ENCODE measurements at regions not wholly inside any gene's neighbourhood (a gene's known extent, or its start where the extent isn't known, plus 50 kb on each side); places are given as distances from the start of the nearest gene placed in this dataset.

- no peaks in the 10 kb centered on the region for H3K79me2 ChIP-seq (ENCODE audit: low read depth)
- H3F3A ChIP-seq (ENCODE audit: insufficient read depth, low read depth): no peaks in the 10 kb centered on the region
- BruUV-seq (replicated peaks): no TSS peak
- no peaks in the 10 kb centered on the region for H4K20me1 ChIP-seq (ENCODE audit: insufficient read depth)
- H3K27me3 ChIP-seq (ENCODE audit: insufficient read depth, low read depth): no peaks in the 10 kb centered on the region
- POLR2A ChIA-PET (ENCODE audit: unreplicated experiment): no interaction called here
- no peaks in the 10 kb centered on the region for H3K4me1 ChIP-seq (replicated peaks; ENCODE audit: insufficient read depth)
- H3K27ac ChIP-seq: no peak overlapping the region
- H3K36me3 ChIP-seq (ENCODE audit: low read depth): no peaks in the 10 kb centered on the region
- no peak overlapping the region for H3K4me2 ChIP-seq
- CTCF ChIA-PET: no interaction called here
- no peak overlapping the region for H3K4me3 ChIP-seq
- H2AFZ ChIP-seq: no peak overlapping the region
- H3K9me2 ChIP-seq (ENCODE audit: insufficient read depth): no peaks in the 10 kb centered on the region
- intact Hi-C loops (cut with micrococcal nuclease; ENCODE audit: unreplicated experiment): no loop called here
- H3K9me3 ChIP-seq (ENCODE audit: insufficient read depth, low read depth): no peaks in the 10 kb centered on the region
- TF ChIP-seq CTCF (conservative IDR thresholded peaks at IDR 0.05) (no peak), EZH2 (IDR thresholded peaks at IDR 0.05; ENCODE audit: low read depth) (no peak)
- DNase-seq: no peak
Measured at GRCh38 chr2:188811522-188811921, 162.7 kb upstream of the COL3A1 start.

DNA sequence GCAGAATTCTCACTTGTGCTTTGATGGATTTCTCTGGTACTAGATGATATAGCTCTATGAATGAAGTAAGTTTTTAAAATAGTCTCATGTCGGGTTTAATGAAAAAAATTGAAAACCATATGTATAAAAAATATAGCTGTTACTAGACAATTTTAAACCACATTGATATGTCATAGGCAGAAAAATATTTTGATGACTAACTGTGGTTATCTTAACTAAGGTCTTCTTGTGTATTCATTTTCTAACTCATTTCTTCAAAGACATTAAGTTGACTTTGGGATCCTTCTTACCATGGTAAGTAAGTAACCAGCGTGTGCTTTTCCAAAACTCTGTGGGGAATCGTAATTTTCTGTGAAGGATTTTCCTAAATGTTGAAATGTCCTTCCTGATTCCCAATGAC, 160.9 kb upstream of the COL3A1 start:
- H3K79me2 ChIP-seq (ENCODE audit: low read depth): no peaks in the 10 kb centered on the region
- H3K4me2 ChIP-seq: no peak overlapping the region
- H3K4me1 ChIP-seq (replicated peaks; ENCODE audit: insufficient read depth): no peaks in the 10 kb centered on the region
- no peaks in the 10 kb centered on the region for H3K36me3 ChIP-seq (ENCODE audit: low read depth)
- H3K27ac ChIP-seq: no peak overlapping the region
- POLR2A ChIA-PET (ENCODE audit: unreplicated experiment): no interaction called here
- no peak overlapping the region for H3K4me3 ChIP-seq
- no peak overlapping the region for H2AFZ ChIP-seq
- intact Hi-C loops (cut with micrococcal nuclease; ENCODE audit: unreplicated experiment): no loop called here
- H3F3A ChIP-seq (ENCODE audit: insufficient read depth, low read depth): no peaks in the 10 kb centered on the region
- H3K27me3 ChIP-seq (ENCODE audit: insufficient read depth, low read depth): no peaks in the 10 kb centered on the region
- CTCF ChIA-PET: no interaction called here
- no TSS peak for BruUV-seq (replicated peaks)
- H3K9me3 ChIP-seq (ENCODE audit: insufficient read depth, low read depth): no peaks in the 10 kb centered on the region
- no peaks in the 10 kb centered on the region for H3K9me2 ChIP-seq (ENCODE audit: insufficient read depth)
- no peaks in the 10 kb centered on the region for H4K20me1 ChIP-seq (ENCODE audit: insufficient read depth)
- no peak for DNase-seq
- no peak for TF ChIP-seq CTCF (conservative IDR thresholded peaks at IDR 0.05)
- TF ChIP-seq EZH2 (IDR thresholded peaks at IDR 0.05; ENCODE audit: low read depth): no peak

GRCh38 chr2:188813857-188814256, 160.3 kb upstream of the COL3A1 start:
- ChIA-PET POLR2A (ENCODE audit: unreplicated experiment) (no interaction called here), CTCF (no interaction called here)
- H3K9me3 ChIP-seq (ENCODE audit: insufficient read depth, low read depth): no peaks in the 10 kb centered on the region
- H3K79me2 ChIP-seq (ENCODE audit: low read depth): no peaks in the 10 kb centered on the region
- H3K9me2 ChIP-seq (ENCODE audit: insufficient read depth): no peaks in the 10 kb centered on the region
- no peak overlapping the region for H3K4me3 ChIP-seq
- no peaks in the 10 kb centered on the region for H3K27me3 ChIP-seq (ENCODE audit: insufficient read depth, low read depth)
- TF ChIP-seq EZH2 (IDR thresholded peaks at IDR 0.05; ENCODE audit: low read depth): no peak
- no peak for TF ChIP-seq CTCF (conservative IDR thresholded peaks at IDR 0.05)
- H3K27ac ChIP-seq: no peak overlapping the region
- no TSS peak for BruUV-seq (replicated peaks)
- no peaks in the 10 kb centered on the region for H3F3A ChIP-seq (ENCODE audit: insufficient read depth, low read depth)
- no peak overlapping the region for H2AFZ ChIP-seq
- no peaks in the 10 kb centered on the region for H3K4me1 ChIP-seq (replicated peaks; ENCODE audit: insufficient read depth)
- intact Hi-C loops (cut with micrococcal nuclease; ENCODE audit: unreplicated experiment): no loop called here
- H3K4me2 ChIP-seq: no peak overlapping the region
- no peak for DNase-seq
- no peaks in the 10 kb centered on the region for H4K20me1 ChIP-seq (ENCODE audit: insufficient read depth)
- no peaks in the 10 kb centered on the region for H3K36me3 ChIP-seq (ENCODE audit: low read depth)
